ENCODE measurements at regions not wholly inside any gene's neighbourhood (a gene's known extent, or its start where the extent isn't known, plus 50 kb on each side); places are given as distances from the start of the nearest gene placed in this dataset.
"Not testable (repeated sequence)": the region's sequence is repeated elsewhere in the genome, so short reads cannot be mapped to it uniquely, and the experiment has no call there.

DNA sequence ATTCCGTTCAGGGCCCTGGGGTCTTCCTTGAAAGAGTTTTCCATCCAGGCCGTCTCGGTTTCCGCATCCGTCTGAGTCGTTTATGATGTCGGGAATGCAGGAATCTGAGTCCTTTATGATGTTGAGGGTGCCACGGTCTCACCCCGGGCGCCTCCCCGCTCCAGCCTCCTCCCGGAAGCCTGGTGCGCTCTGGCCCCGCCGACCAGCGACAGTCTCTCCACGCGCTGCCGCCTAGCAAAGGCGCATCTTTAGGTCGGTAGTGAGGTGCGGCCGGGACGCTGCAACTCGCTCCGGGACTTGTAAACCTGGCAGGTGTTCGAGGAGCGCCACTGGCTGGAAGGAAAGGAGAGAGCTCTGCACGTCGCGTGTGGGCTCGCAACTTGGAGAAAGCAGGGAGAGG is 132.6 kb downstream of the FAM72C start:
- DNase-seq (ENCODE audit: low read depth): not testable (repeated sequence)

- DNase-seq (ENCODE audit: low read depth): not testable (repeated sequence)
These were observed 133.2 kb downstream of the FAM72C start for GRCh38 chr1:143838598-143838929.

DNA sequence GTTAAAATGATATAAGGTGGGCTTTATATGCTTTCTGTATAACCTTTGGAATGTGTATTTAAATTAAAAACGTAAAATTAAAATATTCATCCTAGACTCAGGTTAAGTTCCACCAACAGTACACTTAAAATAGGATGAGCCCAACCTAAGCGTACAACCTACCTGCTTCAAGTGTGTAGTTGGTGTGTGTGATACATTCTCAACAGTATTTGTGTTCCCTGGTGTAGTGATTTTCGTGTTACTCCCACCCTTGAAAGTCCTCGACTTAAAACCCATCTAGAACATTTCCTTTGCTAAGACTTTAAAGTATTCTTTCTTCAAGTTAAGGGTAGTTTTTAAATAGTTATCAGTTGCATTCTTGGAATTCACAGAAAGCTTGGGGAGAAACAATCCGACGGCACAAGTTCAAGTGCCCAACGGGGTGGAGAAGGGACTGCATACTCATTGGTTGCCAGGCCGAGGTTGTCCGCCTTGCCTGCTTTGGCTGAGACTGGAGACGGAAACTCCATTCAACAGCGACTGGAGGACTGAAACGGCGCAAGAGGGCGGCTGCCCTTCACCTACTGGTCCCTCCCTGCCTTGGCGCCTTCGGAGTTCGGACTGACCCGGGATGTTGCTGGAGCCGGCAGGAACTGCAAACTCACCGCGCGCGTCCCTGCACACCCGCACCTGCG is 133.7 kb downstream of the FAM72C start:
- DNase-seq (ENCODE audit: low read depth): not testable (repeated sequence)

GRCh38 chr1:143833376-143833775 is 138.4 kb downstream of the FAM72C start:
- DNase-seq (ENCODE audit: low read depth): not testable (repeated sequence)

DNA sequence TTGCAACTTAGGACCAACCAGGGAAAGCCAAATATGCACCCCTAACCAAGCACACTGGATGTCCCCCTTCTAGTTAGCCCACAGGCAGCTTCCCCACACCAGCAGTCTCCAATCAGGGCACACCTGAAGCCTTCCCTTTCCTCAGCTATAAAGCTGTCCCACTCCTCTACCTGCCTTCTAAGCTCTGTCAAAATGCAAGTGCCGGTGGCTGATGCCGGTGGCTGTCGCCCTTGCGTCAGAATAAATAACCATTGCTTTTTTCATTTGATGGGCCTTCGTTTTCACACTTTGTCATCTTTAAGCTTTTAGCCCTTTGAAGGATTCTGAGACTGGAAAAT is 139.4 kb downstream of the FAM72C start:
- DNase-seq (ENCODE audit: low read depth): not testable (repeated sequence)

GRCh38 chr1:143831479-143832378 is 140.1 kb downstream of the FAM72C start:
- DNase-seq (ENCODE audit: low read depth): not testable (repeated sequence)

DNA sequence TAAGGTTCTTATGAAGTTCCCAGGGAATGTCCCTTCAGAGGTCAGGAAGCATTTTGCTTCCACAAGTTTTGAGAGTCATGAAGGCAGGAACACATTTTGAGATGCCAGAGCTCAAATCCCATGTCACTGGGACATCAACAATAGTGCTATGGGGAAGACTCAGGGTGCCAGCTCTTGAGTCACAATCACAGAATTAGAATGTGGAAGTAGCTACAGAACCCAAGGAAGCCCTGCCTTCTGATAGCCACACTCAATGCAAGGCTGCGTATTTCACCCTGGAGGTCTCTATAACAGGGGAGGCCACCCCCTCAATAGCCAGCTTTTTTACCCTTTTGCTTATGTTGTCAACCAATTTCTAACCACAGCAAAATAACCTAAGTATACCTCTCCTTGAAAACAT is 145.6 kb downstream of the FAM72C start:
- not testable (repeated sequence) for DNase-seq (ENCODE audit: low read depth)

- not testable (repeated sequence) for DNase-seq (ENCODE audit: low read depth)
These were observed 147.5 kb downstream of the FAM72C start for GRCh38 chr1:143824266-143824665.

GRCh38 chr1:143820058-143820457 is 151.7 kb downstream of the FAM72C start:
- not testable (repeated sequence) for DNase-seq (ENCODE audit: low read depth)

GRCh38 chr1:143816369-143816768 is 155.4 kb downstream of the FAM72C start:
- DNase-seq (ENCODE audit: low read depth): not testable (repeated sequence)

DNA sequence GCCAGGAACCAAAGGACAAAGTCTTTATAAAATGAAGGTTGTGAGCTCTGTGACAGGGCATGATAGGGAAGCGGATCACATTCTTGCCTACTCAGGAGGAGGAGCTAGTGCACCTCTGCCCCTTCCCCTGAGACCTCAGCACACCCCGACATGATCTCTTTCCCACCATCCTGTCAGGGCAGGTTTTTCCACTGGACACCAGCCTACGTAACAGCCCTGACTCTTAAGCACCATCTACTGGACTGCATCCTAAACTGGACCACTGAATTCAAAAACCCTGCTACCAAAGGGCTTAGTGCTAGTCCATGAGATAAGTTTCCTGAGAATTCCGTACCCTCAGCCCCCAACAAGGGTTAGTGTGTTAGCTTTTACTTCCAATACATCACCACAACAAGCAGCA is 166.4 kb downstream of the FAM72C start:
- not testable (repeated sequence) for DNase-seq (ENCODE audit: low read depth)

DNA sequence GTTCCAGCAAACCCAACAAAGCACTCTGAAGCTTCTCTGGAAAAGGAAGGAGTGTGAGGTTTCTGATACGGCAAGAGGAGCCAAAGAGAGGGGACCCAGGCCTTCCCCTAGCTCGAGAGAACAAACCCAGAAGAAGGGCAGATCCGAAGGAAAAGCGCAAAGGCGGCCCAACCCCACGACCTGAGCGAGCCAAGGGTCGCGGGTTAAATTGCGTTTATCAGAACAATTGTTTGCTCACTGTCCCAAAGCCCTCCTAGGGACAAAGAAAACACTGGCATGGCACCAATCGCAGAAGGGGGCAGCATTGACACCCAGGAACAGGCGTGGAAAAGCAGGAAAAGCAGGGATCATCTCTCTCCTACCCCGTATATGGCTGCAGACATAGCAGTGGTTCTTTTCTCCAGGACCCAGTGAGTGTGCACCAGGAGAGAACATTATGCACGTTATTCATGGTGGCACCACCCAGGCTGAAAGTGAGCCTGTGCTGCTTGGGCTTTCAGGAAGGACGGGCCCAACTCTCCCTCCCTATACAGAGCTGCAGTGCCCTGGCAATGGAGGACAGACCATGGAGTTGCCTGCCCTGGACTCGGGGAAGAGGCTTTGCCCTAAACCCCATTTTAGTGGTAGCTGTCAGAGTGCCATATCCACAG is 167.0 kb downstream of the FAM72C start:
- not testable (repeated sequence) for DNase-seq (ENCODE audit: low read depth)

GRCh38 chr1:143803927-143804411 is 167.8 kb downstream of the FAM72C start:
- peak; percentile 1 for DNase-seq (ENCODE audit: low read depth)

DNA sequence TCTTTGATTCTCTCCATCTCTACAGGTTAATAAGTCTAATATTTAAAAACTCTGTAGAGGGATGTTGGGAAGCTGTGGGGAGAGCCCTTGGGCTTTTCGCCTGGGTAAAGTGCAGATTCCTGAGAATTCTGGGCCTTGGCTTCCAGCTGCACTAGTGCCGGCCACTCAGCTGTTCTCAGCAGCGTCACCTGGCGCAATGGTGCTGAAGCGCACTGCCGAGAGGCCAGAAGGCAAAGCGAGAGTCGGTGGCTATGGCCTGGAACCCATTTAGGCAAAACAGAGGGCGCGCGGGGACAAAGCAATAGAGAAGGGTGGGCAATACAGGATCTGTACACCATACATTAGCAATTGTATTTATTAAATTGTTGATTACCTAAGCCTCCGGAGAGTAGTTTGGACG is 168.7 kb downstream of the FAM72C start:
- not testable (repeated sequence) for DNase-seq (ENCODE audit: low read depth)

GRCh38 chr1:143799568-143800187 is 172.1 kb downstream of the FAM72C start:
- DNase-seq (ENCODE audit: low read depth): not testable (repeated sequence)

DNA sequence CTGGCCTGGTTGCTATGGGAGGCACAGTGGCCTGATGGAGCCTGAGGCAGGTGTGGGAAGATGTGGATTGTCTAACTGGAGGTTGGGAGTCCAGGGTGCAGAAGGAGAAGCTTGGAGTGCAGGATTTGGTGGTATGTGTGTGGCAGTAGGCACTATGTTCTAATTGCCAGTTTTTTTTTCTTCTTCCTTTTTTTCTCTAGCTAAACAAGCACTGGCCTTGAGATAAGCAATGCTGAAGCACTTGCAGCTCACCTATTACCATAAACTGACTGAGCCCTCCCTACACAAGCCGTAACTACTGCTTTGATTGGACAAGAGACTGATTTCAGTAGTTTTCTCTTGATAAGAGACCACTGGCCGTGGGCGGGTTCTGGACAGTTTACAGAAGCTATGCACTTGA is 175.4 kb downstream of the FAM72C start:
- not testable (repeated sequence) for DNase-seq (ENCODE audit: low read depth)

DNA sequence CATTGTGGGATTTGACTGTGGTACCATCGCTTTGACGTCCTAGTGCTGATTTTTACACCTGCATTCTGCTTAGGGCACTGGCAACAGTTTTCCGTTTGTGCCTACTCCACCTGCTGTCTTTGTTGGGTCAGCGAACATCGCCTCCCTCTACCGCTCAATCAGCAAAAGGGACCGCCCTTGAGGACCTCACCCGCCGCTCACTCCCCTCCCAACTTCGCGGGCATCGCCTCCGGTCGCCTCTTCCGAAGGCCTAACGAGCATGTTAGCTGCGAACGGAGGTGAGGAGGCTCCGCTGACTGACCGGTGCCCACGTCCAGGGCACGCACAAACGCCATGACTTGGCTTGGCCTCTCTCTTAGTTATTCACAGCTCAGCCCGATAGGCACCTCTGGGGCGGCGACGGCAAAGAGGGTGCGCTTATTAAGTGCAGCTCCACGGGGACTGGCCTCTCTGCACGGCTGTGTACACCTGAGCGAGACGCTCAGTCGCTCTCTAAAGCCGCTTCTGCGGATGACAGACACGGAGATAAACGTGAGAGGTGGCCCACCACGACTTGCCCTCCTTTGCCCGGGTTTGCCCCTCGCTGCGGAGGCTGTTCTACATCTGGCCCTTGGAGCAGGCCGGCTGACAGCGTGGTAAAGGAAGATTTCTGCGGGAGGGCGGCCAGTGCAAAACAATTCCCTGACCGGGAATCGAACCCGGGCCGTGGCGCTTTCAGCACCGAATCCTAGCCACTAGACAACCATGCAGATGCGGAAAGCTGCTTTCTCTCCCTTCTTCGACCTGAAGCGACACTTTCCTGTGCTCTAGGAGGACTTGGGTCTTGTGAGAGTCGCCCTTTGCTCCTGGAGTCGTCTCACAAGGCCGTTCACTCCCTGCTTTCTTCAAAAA is 179.5 kb downstream of the FAM72C start:
- DNase-seq (ENCODE audit: low read depth): not testable (repeated sequence)

DNA sequence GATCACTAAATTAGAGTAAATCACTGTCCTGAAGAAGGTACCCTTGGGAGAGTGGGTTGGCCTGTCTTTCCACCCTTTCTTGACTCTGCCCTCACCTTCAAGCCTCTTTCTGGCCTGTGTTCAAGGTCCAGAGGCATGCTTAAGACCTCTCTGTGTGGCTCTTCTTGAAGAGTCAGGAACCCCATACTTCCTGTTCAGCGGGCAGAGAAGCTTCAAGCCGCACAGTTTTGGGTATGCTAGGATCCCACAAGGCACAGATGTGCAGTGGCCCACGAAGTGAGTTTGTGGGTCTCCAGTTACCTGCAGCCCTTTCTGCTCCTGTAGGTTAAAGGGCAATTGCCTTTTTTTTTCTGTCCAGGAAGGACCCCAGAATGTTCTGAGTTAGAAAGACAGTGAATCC is 185.4 kb downstream of the FAM72C start:
- not testable (repeated sequence) for DNase-seq (ENCODE audit: low read depth)

- DNase-seq (ENCODE audit: low read depth): not testable (repeated sequence)
These were observed 185.9 kb downstream of the FAM72C start for GRCh38 chr1:143785883-143786282.

GRCh38 chr1:143784239-143784882 is 187.4 kb downstream of the FAM72C start:
- DNase-seq (ENCODE audit: low read depth): not testable (repeated sequence)
